Heart left ventricle (tissue), 16 donors: ENCODE measurements at regions not wholly inside any gene's neighbourhood (a gene's known extent, or its start where the extent isn't known, plus 50 kb on each side); places are given as distances from the start of the nearest gene placed in this dataset.

ENCODE experiments used
- ATAC-seq, 4 donors: fragments of 200-7000 bp; cut with Tn5 transposase; one replicate each; pipeline ENCODE4 v1.9.1; 2020 to 2022; ENCODE audit warnings: moderate library complexity in 4 of 4, mild to moderate bottlenecking in 3 of 4, moderate number of reproducible peaks in 1 of 4
- DNase-seq, 5 donors: peaks; one replicate each; pipeline ENCODE4 v3.0.0-alpha.2; 2020
- H3K27ac ChIP-seq, 12 donors: fragments of 200-600 bp; sonication (generic) in 4 of 12; one replicate each; pipeline versions ENCODE4 v1.5.0 to v1.8.0; 2016 to 2022; ENCODE audit warnings: mild to moderate bottlenecking in 2 of 12
- H3K27me3 ChIP-seq, 9 donors: fragments of 200-600 bp; sonication (generic) in 2 of 9; one replicate each; pipeline versions ENCODE4 v1.5.1 to v1.8.0; 2016 to 2022; ENCODE audit warnings: mild to moderate bottlenecking in 3 of 9
- H3K36me3 ChIP-seq, 9 donors: fragments of 200-600 bp; sonication (generic) in 2 of 9; one replicate each; pipeline versions ENCODE4 v1.5.0 to v1.8.0; 2018 to 2022; ENCODE audit warnings: mild to moderate bottlenecking in 2 of 9
- H3K4me1 ChIP-seq, 12 donors: fragments of 200-600 bp; sonication (generic) in 4 of 12; one replicate each; pipeline versions ENCODE4 v1.5.0 to v1.8.0; 2016 to 2022; ENCODE audit warnings: mild to moderate bottlenecking in 3 of 12
- H3K4me3 ChIP-seq, 12 donors: fragments of 200-600 bp; sonication (generic) in 4 of 12; one replicate each; pipeline versions ENCODE4 v1.5.0 to v1.8.0; 2017 to 2022; ENCODE audit warnings: mild to moderate bottlenecking in 9 of 12, moderate library complexity in 4 of 12
- H3K9me3 ChIP-seq, 12 donors: fragments of 200-600 bp; sonication (generic) in 4 of 12; one replicate each; pipeline versions ENCODE4 v1.5.0 to v1.8.0; 2016 to 2022; ENCODE audit warnings: mild to moderate bottlenecking in 1 of 12
- CTCF ChIP-seq, 12 donors: fragments of 200-600 bp; sonication (generic) in 4 of 12; IDR thresholded peaks; one replicate each; pipeline versions ENCODE4 v1.5.0 to v1.8.0; 2018 to 2022; ENCODE audit warnings: antibody characterized with exemption in 12 of 12, mild to moderate bottlenecking in 5 of 12
- POLR2A ChIP-seq, 2 donors: fragments of 450-650 bp; IDR thresholded peaks; one replicate each; pipeline ENCODE4 v1.6.1; 2017; ENCODE audit warnings: antibody characterized with exemption in 2 of 2, mild to moderate bottlenecking in 2 of 2, moderate library complexity in 2 of 2
- WGBS, 4 donors: extraction: QIAGEN DNeasy Blood & Tissue Kit in 2 of 4; methylation state at CpG; one replicate each; pipeline versions ENCODE4 v1.1.5 to v1.1.7; 2013 to 2018; 5-methylcytosine and 5-hydroxymethylcytosine counted together
- intact Hi-C, 10 donors: fragments of 100-400 bp; cut with DNase I; formaldehyde crosslinking; loops; one replicate each; pipeline versions ENCODE4 v1.11.1 to v1.14.2; 2022
- donor health status: ischemic (EF 13 %, LVEDD 7.1; RV severe dilation, severe dysfunction).
- donor health status: healthy with polysubstance abuse.
- donor health status: DM: no; HTN: yes; CAD: no.
- donor health status: DM: no; HTN: no; CAD: no.
- donor health status: ischemic (EF 25% LVEDD 6.9; RV normal size, moderate dysfunction).
- donor health status: ischemic (EF 25% LVEDD 5.7; RV mildly dilated, moderate dysfunction).
- donor health status: healthy.
- donor health status: DM: yes; HTN: yes; CAD: no.
- donor health status: ischemic (EF 35%, LVEDD 5.7; RV mildly dilated, moderate dysfunction).
- donor health status: nonischemic (EF 11% LVEDD 7.7; RV severe dilation, severe dysfunction).
- donor health status: DM: yes; HTN: yes; CAD: no.
- donor health status: PGD.
- donor health status: ischemic (EF 29% LVEDD 5.4; RV normal size, mild dysfunction).
- donor health status: nonischemic (EF 23%, LVEDD 6.1; RV moderate dilation, normal function).

- no peaks in the 10 kb centered on the region for H3K36me3 ChIP-seq
- no peaks in the 10 kb centered on the region for H3K9me3 ChIP-seq
- no peaks in the 10 kb centered on the region for H3K4me1 ChIP-seq
- ATAC-seq = no peak
- H3K27ac ChIP-seq = no peak overlapping the region
- no peaks in the 10 kb centered on the region for H3K27me3 ChIP-seq
- WGBS, 4 donors = 76 to 91% (median 86%) methylated on average over 4 of the region's 4 CpGs
- intact Hi-C loops = no loop called here
- H3K4me3 ChIP-seq = no peak overlapping the region
- TF ChIP-seq POLR2A (IDR thresholded peaks at IDR 0.05) (no peak), CTCF (IDR thresholded peaks at IDR 0.05) (no peak)
- DNase-seq = no peak
These were observed 112.5 kb upstream of the CDH13 start for GRCh38 chr16:82514262-82514661.

GRCh38 chr16:82510789-82511305 is 115.9 kb upstream of the CDH13 start:
- Histone ChIP-seq H3K4me1 (no peaks in the 10 kb centered on the region), H3K9me3 (peaks cover 0 to 17% (median 2%) of the 10 kb centered on the region in 12 donors), H3K36me3 (no peaks in the 10 kb centered on the region), H3K27ac (no peak overlapping the region), H3K4me3 (no peak overlapping the region), H3K27me3 (no peaks in the 10 kb centered on the region)
- DNase-seq (no peak), ATAC-seq (no peak)
- intact Hi-C loops = no loop called here
- TF ChIP-seq POLR2A (IDR thresholded peaks at IDR 0.05) (no peak), CTCF (IDR thresholded peaks at IDR 0.05) (no peak)
- 67 to 83% (median 75%) methylated on average over 2 of the region's 2 CpGs for WGBS, 4 donors

GRCh38 chr16:82509691-82510430 is 116.9 kb upstream of the CDH13 start:
- H3K4me1 ChIP-seq = no peaks in the 10 kb centered on the region
- no peaks in the 10 kb centered on the region for H3K27me3 ChIP-seq
- no peak for DNase-seq
- peaks cover 0 to 17% (median 2%) of the 10 kb centered on the region in 12 donors for H3K9me3 ChIP-seq
- no peaks in the 10 kb centered on the region for H3K36me3 ChIP-seq
- no peak overlapping the region for H3K27ac ChIP-seq
- TF ChIP-seq CTCF (IDR thresholded peaks at IDR 0.05) (no peak), POLR2A (IDR thresholded peaks at IDR 0.05) (no peak)
- intact Hi-C loops = no loop called here
- ATAC-seq = no peak
- H3K4me3 ChIP-seq = no peak overlapping the region
- WGBS, 4 donors = 91 to 93% (median 93%) methylated on average over 5 of the region's 5 CpGs

- no peaks in the 10 kb centered on the region for H3K4me1 ChIP-seq
- peaks cover 0 to 3% (median 0%) of the 10 kb centered on the region in 9 donors for H3K27me3 ChIP-seq
- no peaks in the 10 kb centered on the region for H3K36me3 ChIP-seq
- H3K27ac ChIP-seq = no peak overlapping the region
- TF ChIP-seq CTCF (IDR thresholded peaks at IDR 0.05) (no peak), POLR2A (IDR thresholded peaks at IDR 0.05) (no peak)
- no peak overlapping the region for H3K4me3 ChIP-seq
- no peak for DNase-seq
- intact Hi-C loops = no loop called here
- no peak for ATAC-seq
- H3K9me3 ChIP-seq = peaks cover 0 to 17% (median 2%) of the 10 kb centered on the region in 12 donors
- 77 to 85% (median 82%) methylated on average over 18 to 19 of the region's 19 CpGs for WGBS, 4 donors
These were observed 119.8 kb upstream of the CDH13 start for GRCh38 chr16:82506692-82507670.
